Neuron (in vitro differentiated cells): ENCODE measurements at regions not wholly inside any gene's neighbourhood (a gene's known extent, or its start where the extent isn't known, plus 50 kb on each side); places are given as distances from the start of the nearest gene placed in this dataset.

Experiments used
- H2AFZ ChIP-seq: one replicate; pipeline ENCODE4 v1.6.1; 2013; ENCODE audit warnings: low read depth, mild to moderate bottlenecking, inconsistent platforms, low read length, moderate library complexity
- H3K27me3 ChIP-seq: one replicate; pipeline ENCODE4 v1.6.1; 2013; ENCODE audit warnings: low read length; ENCODE audit not compliant: insufficient read depth
- H3K36me3 ChIP-seq: one replicate; pipeline ENCODE4 v1.6.1; 2013; ENCODE audit warnings: low read length; ENCODE audit not compliant: insufficient read depth
- H3K4me1 ChIP-seq: one replicate; pipeline ENCODE4 v1.6.1; 2013; ENCODE audit warnings: low read length; ENCODE audit not compliant: insufficient read depth
- H3K4me3 ChIP-seq: 2 replicates; pipeline ENCODE4 v1.5.1; 2013; ENCODE audit warnings: mild to moderate bottlenecking, low read length, moderate library complexity
- H3K9me3 ChIP-seq: one replicate; pipeline ENCODE4 v1.6.1; 2013; ENCODE audit warnings: low read length

DNA sequence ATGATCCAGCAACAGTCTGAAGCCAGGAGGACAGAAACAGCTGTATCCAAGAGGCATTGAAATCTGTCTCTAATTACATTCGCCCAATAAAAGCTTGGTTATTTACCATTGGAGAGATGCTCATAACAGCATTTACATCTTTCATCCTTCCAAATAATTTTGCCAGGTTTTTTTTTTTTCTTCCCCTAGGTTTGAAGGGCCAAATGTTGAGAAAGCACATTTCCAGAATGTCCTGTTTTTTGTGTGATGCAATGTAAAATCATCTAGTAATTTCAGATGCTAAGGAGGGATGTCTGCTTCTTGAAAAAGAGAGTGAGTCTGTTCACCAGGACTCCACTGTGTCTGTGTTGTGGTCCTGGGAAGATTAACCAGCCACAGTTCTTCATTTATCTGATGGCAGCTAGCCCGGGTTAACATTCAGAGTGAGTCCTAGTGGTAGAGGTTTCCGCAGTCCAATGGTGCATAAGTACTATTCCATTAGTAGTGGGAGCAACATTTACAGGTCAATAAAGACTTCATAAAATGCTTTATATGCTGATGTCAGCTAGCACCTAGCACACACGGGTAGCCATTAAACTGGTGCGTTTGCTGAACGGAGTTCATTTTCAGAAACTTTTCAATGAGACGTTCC, 406.8 kb downstream of the STIM2 start:
- no peaks in the 10 kb centered on the region for H3K36me3 ChIP-seq
- H2AFZ ChIP-seq: no peak overlapping the region
- H3K4me3 ChIP-seq: no peak overlapping the region
- no peaks in the 10 kb centered on the region for H3K27me3 ChIP-seq
- H3K9me3 ChIP-seq: no peaks in the 10 kb centered on the region
- H3K4me1 ChIP-seq: peaks cover 5% of the 10 kb centered on the region

DNA sequence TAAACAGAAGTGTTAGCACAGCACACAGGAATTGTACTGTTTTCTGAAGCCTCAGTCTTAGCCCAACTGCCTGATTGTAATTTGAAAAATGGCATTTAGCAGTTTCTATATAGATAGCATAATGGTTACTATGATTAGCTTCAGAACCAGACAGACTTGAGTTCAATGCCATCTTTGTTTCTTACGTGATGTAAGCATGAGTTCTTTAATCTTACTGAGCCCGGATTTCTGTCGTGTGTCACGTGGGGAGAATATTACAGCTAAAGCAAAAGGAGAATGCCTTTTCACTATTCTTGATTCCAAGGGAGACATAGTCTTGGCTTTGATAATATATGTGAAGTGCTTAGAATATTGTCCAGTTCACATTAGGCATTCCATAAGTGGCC, 407.3 kb downstream of the STIM2 start:
- Histone ChIP-seq H3K27me3 (no peaks in the 10 kb centered on the region), H3K9me3 (no peaks in the 10 kb centered on the region), H3K36me3 (no peaks in the 10 kb centered on the region), H2AFZ (no peak overlapping the region), H3K4me3 (no peak overlapping the region), H3K4me1 (peaks cover 6% of the 10 kb centered on the region)

DNA sequence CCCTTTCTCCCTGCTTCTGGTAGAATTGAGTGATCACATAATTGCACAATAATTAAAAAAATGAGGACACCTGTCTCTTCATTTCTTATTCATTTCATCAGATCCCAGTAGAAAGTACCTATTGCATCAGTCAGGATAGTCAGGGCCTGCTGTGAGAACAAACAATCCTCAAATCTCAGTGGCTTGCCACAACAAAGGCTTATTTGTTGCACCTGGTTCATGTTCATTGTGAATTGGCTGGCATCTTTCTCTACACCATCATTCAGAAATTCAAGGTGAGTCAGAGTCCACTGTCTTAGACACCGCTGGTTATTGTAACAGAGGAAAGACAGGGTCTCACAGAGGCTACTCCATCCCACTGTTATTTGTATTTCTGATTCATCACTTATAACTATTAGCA, 409.8 kb downstream of the STIM2 start:
- peaks cover 6% of the 10 kb centered on the region for H3K4me1 ChIP-seq
- no peak overlapping the region for H3K4me3 ChIP-seq
- no peaks in the 10 kb centered on the region for H3K27me3 ChIP-seq
- H3K9me3 ChIP-seq: no peaks in the 10 kb centered on the region
- H3K36me3 ChIP-seq: no peaks in the 10 kb centered on the region
- no peak overlapping the region for H2AFZ ChIP-seq

DNA sequence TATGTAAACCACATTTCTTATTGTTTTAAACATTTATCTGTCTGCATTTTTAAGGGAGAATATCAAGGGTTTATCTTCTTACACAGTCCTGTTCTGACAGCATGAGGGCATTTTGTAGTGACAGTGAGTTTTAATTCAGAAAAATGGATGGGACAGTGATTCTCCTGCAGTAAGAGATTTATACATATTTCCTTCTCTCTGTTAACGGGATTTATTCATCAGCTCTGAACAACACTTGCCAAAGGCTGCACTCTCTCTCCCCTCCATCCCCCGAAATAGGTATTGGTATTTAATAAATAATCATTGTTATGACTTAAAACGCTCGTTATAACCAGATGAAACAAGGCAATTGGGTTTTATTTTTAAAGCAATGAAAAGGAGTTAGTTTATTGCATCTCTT, 410.9 kb downstream of the STIM2 start:
- Histone ChIP-seq H3K36me3 (no peaks in the 10 kb centered on the region), H3K4me1 (peaks cover 6% of the 10 kb centered on the region), H3K9me3 (no peaks in the 10 kb centered on the region), H3K4me3 (no peak overlapping the region), H3K27me3 (no peaks in the 10 kb centered on the region), H2AFZ (no peak overlapping the region)

DNA sequence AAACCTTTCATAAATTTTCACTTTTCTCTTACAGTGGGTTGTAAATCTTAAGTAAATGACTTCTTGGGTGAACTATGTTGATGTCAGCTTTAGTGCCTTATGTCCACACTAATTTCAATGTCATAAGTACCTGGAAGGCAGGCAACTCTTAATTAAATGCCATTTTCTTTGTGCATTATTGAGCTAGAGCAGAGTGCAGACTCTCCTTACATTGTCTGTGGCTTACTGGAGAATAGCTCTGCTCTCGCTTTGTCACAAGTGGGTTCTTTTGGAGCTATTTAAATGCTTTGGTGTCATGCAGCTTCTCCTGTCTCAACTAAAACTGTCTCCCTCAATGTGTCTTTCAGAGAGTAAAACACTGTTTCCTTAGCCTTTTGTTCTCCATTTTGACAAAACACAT, 411.6 kb downstream of the STIM2 start:
- Histone ChIP-seq H3K27me3 (no peaks in the 10 kb centered on the region), H3K4me1 (peaks cover 6% of the 10 kb centered on the region), H2AFZ (no peak overlapping the region), H3K9me3 (no peaks in the 10 kb centered on the region), H3K36me3 (no peaks in the 10 kb centered on the region), H3K4me3 (no peak overlapping the region)

DNA sequence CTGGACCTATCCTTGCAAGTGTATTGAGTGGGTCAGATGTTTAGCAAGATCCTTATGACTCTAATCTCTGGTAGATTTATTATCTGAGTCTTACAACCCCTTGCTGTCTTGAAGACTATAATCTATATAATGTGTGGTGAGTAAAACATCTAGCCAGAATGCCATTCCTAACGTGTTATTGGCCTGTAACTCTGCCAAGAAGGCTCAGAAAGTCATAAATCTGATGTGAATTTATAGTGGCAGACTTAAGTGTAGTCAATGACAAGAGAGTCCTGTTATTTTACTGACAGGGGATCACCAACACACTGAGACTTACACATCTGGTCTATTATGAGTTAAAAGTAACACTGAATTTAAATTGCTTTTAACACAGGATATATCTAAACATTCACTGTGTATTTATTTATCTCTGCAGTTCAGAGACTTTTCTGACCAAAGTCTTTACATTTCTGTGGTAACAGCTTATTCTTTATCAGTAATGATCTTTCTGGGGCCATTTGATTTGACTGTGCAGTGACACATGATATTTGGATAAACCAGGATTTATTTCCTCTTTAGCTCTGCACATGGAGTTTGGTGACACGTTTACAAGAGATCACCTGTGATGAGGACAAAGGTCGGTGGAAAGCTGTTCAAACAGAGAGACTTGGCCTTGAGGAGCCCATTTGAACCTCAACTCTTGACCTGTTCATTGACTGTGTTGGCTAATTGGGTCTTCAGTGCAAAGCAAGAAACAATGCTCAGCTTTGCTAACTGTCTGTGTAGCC, 415.8 kb downstream of the STIM2 start:
- Histone ChIP-seq H3K36me3 (no peaks in the 10 kb centered on the region), H3K27me3 (no peaks in the 10 kb centered on the region), H3K9me3 (no peaks in the 10 kb centered on the region), H3K4me3 (no peak overlapping the region), H2AFZ (no peak overlapping the region), H3K4me1 (peaks cover 6% of the 10 kb centered on the region)

DNA sequence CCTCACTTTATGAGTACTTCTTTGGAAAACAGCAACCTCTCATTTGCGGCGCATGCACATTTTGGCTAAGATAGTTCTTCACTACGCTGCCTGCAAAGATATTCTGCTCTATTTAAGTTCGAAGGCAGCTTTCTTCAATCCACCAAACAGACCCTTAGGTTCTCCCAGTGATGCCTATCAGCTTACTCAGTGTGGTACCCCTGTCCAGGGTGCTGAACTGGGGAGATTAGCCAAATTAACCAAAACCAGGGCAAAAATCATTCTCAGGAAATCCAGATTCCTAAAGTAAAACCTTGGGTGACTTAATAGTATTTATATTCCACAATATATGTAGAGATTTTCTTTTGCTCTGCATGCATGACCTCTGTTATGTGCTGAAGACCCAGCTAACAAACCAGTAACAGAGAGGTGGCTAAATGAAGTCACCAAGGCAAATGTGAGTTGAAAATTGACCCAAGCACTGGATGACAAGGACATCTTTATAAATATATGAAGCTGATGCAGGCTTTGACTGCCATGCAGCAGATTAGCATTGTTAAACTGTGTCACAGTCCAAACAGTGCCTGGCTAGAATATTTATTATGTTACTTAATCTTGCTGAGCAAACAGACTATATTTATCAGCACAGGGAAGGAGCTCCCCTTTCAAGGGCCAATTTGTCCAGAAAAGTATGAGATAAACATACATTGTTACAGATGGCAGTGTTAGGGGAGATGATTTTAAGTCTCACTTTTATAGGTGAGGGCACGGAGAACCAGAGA, 418.2 kb downstream of the STIM2 start:
- no peak overlapping the region for H2AFZ ChIP-seq
- H3K36me3 ChIP-seq: no peaks in the 10 kb centered on the region

DNA sequence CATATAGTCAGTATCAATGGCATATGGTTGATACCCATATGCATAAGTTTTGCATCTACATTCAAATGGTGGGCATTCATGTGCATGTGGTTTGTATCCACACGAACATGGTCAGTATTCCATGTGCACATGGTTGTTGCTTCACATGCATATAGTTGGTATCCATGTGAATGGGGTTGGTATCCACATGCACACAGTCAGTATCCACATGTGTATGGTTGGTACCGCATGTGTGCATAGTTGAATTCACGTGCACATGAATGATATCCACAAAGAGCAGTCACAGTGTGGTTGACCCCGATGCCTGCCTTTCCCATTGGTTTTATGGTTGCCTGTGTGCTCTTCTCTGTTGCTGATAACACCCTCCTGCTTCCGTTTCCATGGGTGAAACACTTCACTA, 427.9 kb downstream of the STIM2 start:
- H3K4me1 ChIP-seq: no peaks in the 10 kb centered on the region
- H3K9me3 ChIP-seq: no peaks in the 10 kb centered on the region

More for the DNA sequence above, 418.2 kb downstream of the STIM2 start:
- H3K27me3 ChIP-seq: no peaks in the 10 kb centered on the region
- H3K4me1 ChIP-seq: no peaks in the 10 kb centered on the region
- no peaks in the 10 kb centered on the region for H3K9me3 ChIP-seq
- H3K4me3 ChIP-seq: no peak overlapping the region

DNA sequence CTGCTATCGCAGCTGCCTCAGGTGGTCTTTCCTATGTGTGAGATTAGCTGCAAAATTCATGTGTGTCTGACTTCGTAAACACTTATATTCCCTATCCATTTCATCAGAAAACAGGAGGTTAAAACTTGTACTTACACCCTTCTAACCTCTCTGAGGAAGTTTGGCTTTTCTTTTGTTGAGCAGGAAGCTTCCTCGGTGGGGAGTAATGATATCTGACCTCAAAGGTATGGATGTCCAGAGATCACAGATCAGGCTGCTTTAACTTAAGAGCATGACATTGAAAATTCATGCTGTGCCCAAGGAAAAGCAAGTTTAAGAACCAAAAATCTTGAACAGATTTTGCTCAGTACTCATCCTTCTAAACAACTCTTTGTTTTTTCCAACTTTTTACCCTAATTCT, 429.1 kb downstream of the STIM2 start:
- H3K27me3 ChIP-seq: no peaks in the 10 kb centered on the region
- H3K36me3 ChIP-seq: no peaks in the 10 kb centered on the region
- no peaks in the 10 kb centered on the region for H3K4me1 ChIP-seq
- H3K4me3 ChIP-seq: no peak overlapping the region
- H2AFZ ChIP-seq: no peak overlapping the region
- no peaks in the 10 kb centered on the region for H3K9me3 ChIP-seq

More for the DNA sequence above, 427.9 kb downstream of the STIM2 start:
- Histone ChIP-seq H3K4me3 (no peak overlapping the region), H3K36me3 (no peaks in the 10 kb centered on the region), H2AFZ (no peak overlapping the region), H3K27me3 (no peaks in the 10 kb centered on the region)

DNA sequence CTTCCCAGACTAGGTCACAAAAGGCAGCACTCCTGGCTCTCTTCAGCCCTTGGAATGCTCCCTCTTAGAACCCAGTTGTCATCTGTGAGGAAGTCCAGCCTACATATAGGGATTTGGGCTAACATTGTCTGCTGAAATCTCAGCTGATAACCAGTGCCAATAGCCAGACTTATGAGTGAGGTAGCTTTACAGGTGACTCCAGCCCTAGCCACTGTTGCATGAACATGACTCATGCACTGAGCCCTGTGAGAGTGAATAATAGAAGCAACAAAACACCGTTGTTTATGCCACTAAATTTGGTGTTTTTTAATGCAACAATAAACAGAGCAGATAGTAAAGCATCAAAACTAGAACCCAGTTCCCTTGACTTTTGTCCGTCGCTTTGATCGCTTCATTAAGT, 433.2 kb downstream of the STIM2 start:
- no peaks in the 10 kb centered on the region for H3K27me3 ChIP-seq
- no peak overlapping the region for H3K4me3 ChIP-seq
- H3K9me3 ChIP-seq: no peaks in the 10 kb centered on the region
- no peaks in the 10 kb centered on the region for H3K36me3 ChIP-seq
- no peaks in the 10 kb centered on the region for H3K4me1 ChIP-seq
- no peak overlapping the region for H2AFZ ChIP-seq

DNA sequence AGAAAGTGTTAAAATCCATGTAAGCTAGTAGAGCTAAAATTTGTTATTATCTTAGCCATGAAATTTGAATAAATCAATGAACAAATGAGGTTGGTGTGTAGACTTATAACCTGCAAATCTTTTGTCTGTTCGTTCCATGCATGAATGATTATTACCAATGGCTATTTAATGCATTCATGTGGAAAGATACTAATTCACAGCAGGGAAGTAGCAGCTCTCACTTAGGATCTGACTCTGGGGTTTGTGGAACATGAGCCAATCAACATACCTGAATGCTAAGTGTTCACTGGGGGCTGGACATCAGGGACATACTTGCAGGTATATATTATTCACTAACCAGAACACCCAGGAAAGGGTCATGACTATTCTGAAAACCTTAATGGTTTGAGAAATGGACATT, 444.1 kb downstream of the STIM2 start:
- Histone ChIP-seq H2AFZ (no peak overlapping the region), H3K9me3 (no peaks in the 10 kb centered on the region)

DNA sequence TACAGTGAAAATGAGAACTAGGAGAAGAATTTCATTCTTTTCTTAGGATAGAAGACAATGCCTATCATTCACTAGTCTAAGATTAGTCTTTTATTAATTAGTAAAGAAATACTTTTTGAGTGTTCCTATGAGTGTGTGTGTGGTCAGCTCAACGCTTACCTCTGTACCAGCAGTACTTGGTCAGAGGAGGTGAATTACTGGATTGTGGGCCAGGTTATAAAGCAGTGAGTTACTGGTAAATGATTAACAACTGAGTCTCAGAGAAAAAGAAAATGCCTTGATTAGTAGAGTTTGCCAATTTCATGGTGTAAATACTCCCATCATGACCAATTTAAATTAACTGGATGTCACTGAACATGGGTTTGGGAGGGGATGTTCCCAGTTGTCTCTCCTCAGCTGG, 444.6 kb downstream of the STIM2 start:
- no peak overlapping the region for H3K4me3 ChIP-seq

More for the DNA sequence above, 444.1 kb downstream of the STIM2 start:
- Histone ChIP-seq H3K4me1 (no peaks in the 10 kb centered on the region), H3K27me3 (no peaks in the 10 kb centered on the region), H3K4me3 (no peak overlapping the region), H3K36me3 (no peaks in the 10 kb centered on the region)

DNA sequence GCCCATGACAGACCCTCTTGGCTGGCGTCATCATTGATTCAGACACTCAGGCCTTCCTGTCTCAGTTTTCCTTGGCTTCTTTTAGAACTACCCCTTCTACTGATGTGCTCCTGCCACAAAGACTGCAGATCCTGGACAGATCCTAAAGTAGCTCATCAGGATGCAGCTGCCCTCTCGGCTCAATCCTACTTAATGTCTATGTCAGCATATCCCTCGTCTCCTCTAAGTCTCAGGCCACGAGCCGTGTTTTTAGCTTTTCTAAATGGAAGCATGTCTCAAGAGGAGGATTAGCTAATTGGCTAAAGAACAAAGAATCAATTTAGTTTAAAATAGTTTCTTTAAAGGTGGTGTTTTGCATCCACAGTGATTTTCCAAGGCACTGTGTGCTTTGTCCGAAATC, 447.7 kb downstream of the STIM2 start:
- peaks cover 5% of the 10 kb centered on the region for H3K4me1 ChIP-seq
- no peak overlapping the region for H3K4me3 ChIP-seq
- H3K9me3 ChIP-seq: no peaks in the 10 kb centered on the region
- no peaks in the 10 kb centered on the region for H3K27me3 ChIP-seq
- H2AFZ ChIP-seq: no peak overlapping the region
- H3K36me3 ChIP-seq: no peaks in the 10 kb centered on the region

More for the DNA sequence above, 444.6 kb downstream of the STIM2 start:
- no peaks in the 10 kb centered on the region for H3K36me3 ChIP-seq
- H3K9me3 ChIP-seq: no peaks in the 10 kb centered on the region
- no peaks in the 10 kb centered on the region for H3K4me1 ChIP-seq
- no peak overlapping the region for H2AFZ ChIP-seq
- no peaks in the 10 kb centered on the region for H3K27me3 ChIP-seq
